GM23338 (cell line): ENCODE measurements at regions not wholly inside any gene's neighbourhood (a gene's known extent, or its start where the extent isn't known, plus 50 kb on each side); places are given as distances from the start of the nearest gene placed in this dataset.

ENCODE experiments used
- ATAC-seq: fragments of 200-7000 bp; cut with Tn5 transposase; 3 replicates; pipeline ENCODE4 v1.9.1; 2020
- DNase-seq: peaks from one replicate; pipeline ENCODE4 v3.0.0-alpha.2; 2015; ENCODE audit warnings: low spot score
- H2AFZ ChIP-seq: fragments of 200-600 bp; sonication (generic); 2 replicates; pipeline ENCODE4 v1.8.0; 2016; ENCODE audit warnings: antibody characterized with exemption, mild to moderate bottlenecking, moderate library complexity
- H3F3A ChIP-seq: fragments of 200-600 bp; sonication (generic); replicated peaks from 2 replicates; pipeline ENCODE4 v1.8.0; 2017; ENCODE audit warnings: antibody characterized with exemption, mixed run types, low read depth
- H3K27ac ChIP-seq: fragments of 200-600 bp; sonication (generic); 2 replicates; pipeline ENCODE4 v1.6.1; 2016; ENCODE audit warnings: low read depth
- H3K27me3 ChIP-seq: fragments of 200-600 bp; sonication (generic); 2 replicates; pipeline ENCODE4 v1.8.0; 2016; ENCODE audit warnings: mild to moderate bottlenecking, mixed run types, moderate library complexity; ENCODE audit not compliant: insufficient read depth
- H3K36me3 ChIP-seq: fragments of 200-600 bp; sonication (generic); 2 replicates; pipeline ENCODE4 v1.8.0; 2016; ENCODE audit warnings: mild to moderate bottlenecking; ENCODE audit not compliant: insufficient read depth
- H3K4me1 ChIP-seq: fragments of 200-600 bp; sonication (generic); 2 replicates; pipeline ENCODE4 v1.8.0; 2016; ENCODE audit warnings: mild to moderate bottlenecking, moderate library complexity; ENCODE audit not compliant: insufficient read depth
- H3K4me2 ChIP-seq: fragments of 200-600 bp; sonication (generic); 2 replicates; pipeline ENCODE4 v1.7.1; 2017; ENCODE audit warnings: mixed run types
- H3K4me3 ChIP-seq: fragments of 200-600 bp; sonication (generic); 2 replicates; pipeline ENCODE4 v1.6.1; 2016; ENCODE audit warnings: mixed run types
- H3K79me2 ChIP-seq: fragments of 200-600 bp; sonication (generic); replicated peaks from 2 replicates; pipeline ENCODE4 v1.8.0; 2017; ENCODE audit warnings: mild to moderate bottlenecking; ENCODE audit not compliant: insufficient read depth
- H3K9me2 ChIP-seq: fragments of 200-600 bp; sonication (generic); 2 replicates; pipeline ENCODE4 v1.8.0; 2017; ENCODE audit not compliant: insufficient read depth
- H4K20me1 ChIP-seq: fragments of 200-600 bp; sonication (generic); replicated peaks from 2 replicates; pipeline ENCODE4 v1.8.0; 2017; ENCODE audit warnings: mild to moderate bottlenecking; ENCODE audit not compliant: insufficient read depth
- H3K27ac Mint-ChIP-seq: 2 replicates; pipeline ENCODE4 v1.8.0; 2020; ENCODE audit warnings: inconsistent platforms, mild to moderate bottlenecking, moderate library complexity, mixed read lengths
- H3K27me3 Mint-ChIP-seq: 3 replicates; pipeline ENCODE4 v1.8.0; 2022; ENCODE audit warnings: low read depth, mild to moderate bottlenecking, moderate library complexity, mixed read lengths, inconsistent platforms; ENCODE audit not compliant: insufficient read depth, poor library complexity
- H3K36me3 Mint-ChIP-seq: 3 replicates; pipeline ENCODE4 v1.8.0; 2021; ENCODE audit warnings: low read depth, mild to moderate bottlenecking, inconsistent platforms, moderate library complexity, mixed read lengths
- H3K4me1 Mint-ChIP-seq: 3 replicates; pipeline ENCODE4 v1.8.0; 2020; ENCODE audit warnings: mild to moderate bottlenecking, inconsistent platforms, mixed read lengths
- H3K4me3 Mint-ChIP-seq: 3 replicates; pipeline ENCODE4 v1.8.0; 2021; ENCODE audit warnings: moderate library complexity, mild to moderate bottlenecking, inconsistent platforms, mixed read lengths
- H3K9me3 Mint-ChIP-seq: 3 replicates; pipeline ENCODE4 v1.8.0; 2020; ENCODE audit warnings: moderate library complexity, mild to moderate bottlenecking, inconsistent platforms, mixed read lengths
- CREB1 ChIP-seq: fragments of 250-450 bp; sonication (Bioruptor Pico); IDR thresholded peaks from 2 replicates; pipeline ENCODE4 v1.5.0; 2020; ENCODE audit warnings: low read depth, mild to moderate bottlenecking, moderate library complexity
- CTCF ChIP-seq, 2 experiments: fragments of 200-600 bp in 1 of 2; sonication (generic) in 1 of 2; conservative IDR thresholded peaks; 2 replicates each; pipeline versions ENCODE4 v1.5.1 to v1.6.1; 2016 to 2017; ENCODE audit warnings: antibody characterized with exemption in 2 of 2, low read depth in 2 of 2, mild to moderate bottlenecking in 2 of 2, moderate library complexity in 1 of 2
- ETS1 ChIP-seq: IDR thresholded peaks from 2 replicates; pipeline ENCODE4 v1.6.1; 2016; ENCODE audit warnings: antibody characterized with exemption
- EZH2 ChIP-seq: fragments of 200-600 bp; sonication (generic); IDR thresholded peaks from one replicate; pipeline ENCODE4 v1.8.0; 2017; ENCODE audit warnings: antibody characterized with exemption, mild to moderate bottlenecking, low read depth; ENCODE audit not compliant: unreplicated experiment
- EZH2phosphoT487 ChIP-seq: fragments of 200-600 bp; sonication (generic); IDR thresholded peaks from one replicate; pipeline ENCODE4 v1.8.1; 2018; ENCODE audit warnings: antibody characterized with exemption; ENCODE audit not compliant: unreplicated experiment
- NANOG ChIP-seq: IDR thresholded peaks from 2 replicates; pipeline ENCODE4 v1.6.1; 2016; ENCODE audit warnings: antibody characterized with exemption, borderline replicate concordance
- POLR2AphosphoS5 ChIP-seq: IDR thresholded peaks from 2 replicates; pipeline ENCODE4 v1.6.1; 2016; ENCODE audit warnings: antibody characterized with exemption, low read depth
- STAT1 ChIP-seq: IDR thresholded peaks from one replicate; pipeline ENCODE4 v1.6.1; 2016; ENCODE audit warnings: antibody characterized with exemption; ENCODE audit not compliant: unreplicated experiment
- ZNF114 ChIP-seq: fragments of 250-450 bp; sonication (Bioruptor Pico); IDR thresholded peaks from 2 replicates; pipeline ENCODE4 v1.5.0; 2020; ENCODE audit warnings: mild to moderate bottlenecking, moderate library complexity
- ZNF331 ChIP-seq: fragments of 250-450 bp; sonication (Bioruptor Pico); IDR thresholded peaks from 2 replicates; pipeline ENCODE4 v1.5.0; 2020; ENCODE audit warnings: low read depth, mild to moderate bottlenecking, moderate library complexity
- ZNF462 ChIP-seq: fragments of 250-450 bp; sonication (Bioruptor Pico); IDR thresholded peaks from 2 replicates; pipeline ENCODE4 v1.5.0; 2020; ENCODE audit warnings: mild to moderate bottlenecking, moderate library complexity

GRCh38 chr13:69199664-69200063 is 908.0 kb upstream of the ATXN8OS start:
- Histone ChIP-seq H2AFZ (no peak overlapping the region), H3K9me2 (no peaks in the 10 kb centered on the region), H3K4me3 (no peak overlapping the region), H3K4me1 (peaks cover 49% of the 10 kb centered on the region), H3K36me3 (no peaks in the 10 kb centered on the region), H3F3A (no peaks in the 10 kb centered on the region), H3K4me2 (no peak overlapping the region), H3K79me2 (no peaks in the 10 kb centered on the region), H3K27ac (no peak overlapping the region), H3K27me3 (no peaks in the 10 kb centered on the region), H4K20me1 (no peaks in the 10 kb centered on the region)
- no peak for TF ChIP-seq ZNF331 (CRISPR knock-in tag)
- Mint-ChIP-seq H3K4me3 (no peak overlapping the region), H3K9me3 (no peaks in the 10 kb centered on the region), H3K4me1 (peaks cover 34% of the 10 kb centered on the region), H3K27ac (no peak overlapping the region), H3K27me3 (no peaks in the 10 kb centered on the region), H3K36me3 (no peaks in the 10 kb centered on the region)
- no peak for DNase-seq
- ATAC-seq = no peak

- DNase-seq = no peak
- H3K27me3 Mint-ChIP-seq = no peaks in the 10 kb centered on the region
- no peak for TF ChIP-seq ZNF114 (CRISPR knock-in tag)
- TF ChIP-seq EZH2phosphoT487 = no peak
- no peak for TF ChIP-seq ZNF331 (CRISPR knock-in tag)
- TF ChIP-seq NANOG = no peak
- no peak for TF ChIP-seq CTCF (conservative IDR thresholded peaks at IDR 0.05; ENCODE audit: low read depth in 2 of 2)
- TF ChIP-seq CREB1 = no peak
- TF ChIP-seq POLR2AphosphoS5 = no peak
- no peak for TF ChIP-seq STAT1
- no peak for TF ChIP-seq ZNF462 (CRISPR knock-in tag)
- TF ChIP-seq ETS1 = no peak
- TF ChIP-seq EZH2 = no peak
Measured at GRCh38 chr13:69198706-69199105, 908.9 kb upstream of the ATXN8OS start.

More at GRCh38 chr13:69198706-69199105, 908.9 kb upstream of the ATXN8OS start:
- Histone ChIP-seq H3K4me1 (peaks cover 57% of the 10 kb centered on the region), H3K4me2 (no peak overlapping the region), H3K27me3 (no peaks in the 10 kb centered on the region), H4K20me1 (no peaks in the 10 kb centered on the region), H2AFZ (no peak overlapping the region), H3F3A (no peaks in the 10 kb centered on the region), H3K36me3 (no peaks in the 10 kb centered on the region), H3K27ac (no peak overlapping the region), H3K4me3 (no peak overlapping the region), H3K9me2 (no peaks in the 10 kb centered on the region), H3K79me2 (no peaks in the 10 kb centered on the region)
- Mint-ChIP-seq H3K9me3 (no peaks in the 10 kb centered on the region), H3K4me3 (no peak overlapping the region), H3K4me1 (peaks cover 36% of the 10 kb centered on the region), H3K27ac (no peak overlapping the region), H3K36me3 (no peaks in the 10 kb centered on the region)
- no peak for ATAC-seq
